ENCODE measurements at regions not wholly inside any gene's neighbourhood (a gene's known extent, or its start where the extent isn't known, plus 50 kb on each side); places are given as distances from the start of the nearest gene placed in this dataset.

- TF ChIP-seq CTCF (IDR thresholded peaks at IDR 0.05) (no peak), POLR2A (IDR thresholded peaks at IDR 0.05) (no peak)
Observed at GRCh38 chr18:40576507-40577115, 1378.4 kb upstream of the PIK3C3 start.
